ENCODE measurements at regions not wholly inside any gene's neighbourhood (a gene's known extent, or its start where the extent isn't known, plus 50 kb on each side); places are given as distances from the start of the nearest gene placed in this dataset.

GRCh38 chr12:111186347-111186746 is 182.5 kb downstream of the PHETA1 start:
- Histone ChIP-seq H3K4me1 (ENCODE audit: low read length) (no peaks in the 10 kb centered on the region), H4K20me1 (ENCODE audit: insufficient read depth, low read length) (no peaks in the 10 kb centered on the region), H3K9ac (ENCODE audit: low read length) (no peak overlapping the region), H3K9me2 (replicated peaks; ENCODE audit: insufficient read depth, low read length) (no peaks in the 10 kb centered on the region), H3K9me3 (replicated peaks; ENCODE audit: insufficient read depth, low read length) (no peaks in the 10 kb centered on the region), H3K36me3 (replicated peaks; ENCODE audit: insufficient read depth, low read length) (no peaks in the 10 kb centered on the region), H3K27ac (ENCODE audit: low read length) (no peak overlapping the region), H3K27me3 (replicated peaks; ENCODE audit: insufficient read depth, low read length) (no peaks in the 10 kb centered on the region; the same call in 1 of the 2 replicates), H3K4me3 (ENCODE audit: low read length) (no peak overlapping the region), H3K79me2 (ENCODE audit: low read length) (no peaks in the 10 kb centered on the region), H3F3A (ENCODE audit: insufficient read depth, low read length) (no peaks in the 10 kb centered on the region), H3K4me2 (ENCODE audit: low read depth, low read length) (no peak overlapping the region), H2AFZ (ENCODE audit: low read length) (no peak overlapping the region)
- no peak for DNase-seq
- TF ChIP-seq CTCF (IDR thresholded peaks at IDR 0.05; ENCODE audit: low read length) (no peak), EZH2phosphoT487 (IDR thresholded peaks at IDR 0.05; ENCODE audit: low read length) (no peak), EZH2 (optimal IDR thresholded peaks at IDR 0.05; ENCODE audit: low read depth, low read length) (no peak)

GRCh38 chr12:111185889-111186227 is 183.0 kb downstream of the PHETA1 start:
- Histone ChIP-seq H3F3A (ENCODE audit: insufficient read depth, low read length) (no peaks in the 10 kb centered on the region), H3K9me3 (replicated peaks; ENCODE audit: insufficient read depth, low read length) (no peaks in the 10 kb centered on the region), H3K9me2 (replicated peaks; ENCODE audit: insufficient read depth, low read length) (no peaks in the 10 kb centered on the region), H3K9ac (ENCODE audit: low read length) (peak overlapping the region; percentile 18; the same call in 1 of the 2 replicates), H3K4me3 (ENCODE audit: low read length) (no peak overlapping the region), H3K4me1 (ENCODE audit: low read length) (no peaks in the 10 kb centered on the region), H2AFZ (ENCODE audit: low read length) (no peak overlapping the region), H3K4me2 (ENCODE audit: low read depth, low read length) (no peak overlapping the region), H4K20me1 (ENCODE audit: insufficient read depth, low read length) (no peaks in the 10 kb centered on the region), H3K27ac (ENCODE audit: low read length) (no peak overlapping the region), H3K27me3 (replicated peaks; ENCODE audit: insufficient read depth, low read length) (no peaks in the 10 kb centered on the region; the same call in 1 of the 2 replicates), H3K79me2 (ENCODE audit: low read length) (no peaks in the 10 kb centered on the region), H3K36me3 (replicated peaks; ENCODE audit: insufficient read depth, low read length) (no peaks in the 10 kb centered on the region)
- no peak for TF ChIP-seq CTCF (IDR thresholded peaks at IDR 0.05; ENCODE audit: low read length)
- no peak for TF ChIP-seq EZH2phosphoT487 (IDR thresholded peaks at IDR 0.05; ENCODE audit: low read length)
- TF ChIP-seq EZH2 (optimal IDR thresholded peaks at IDR 0.05; ENCODE audit: low read depth, low read length), result no peak
- no peak for DNase-seq

- TF ChIP-seq EZH2phosphoT487 (IDR thresholded peaks at IDR 0.05; ENCODE audit: low read length), result no peak
- TF ChIP-seq CTCF (IDR thresholded peaks at IDR 0.05; ENCODE audit: low read length), result no peak
- no peak for TF ChIP-seq EZH2 (optimal IDR thresholded peaks at IDR 0.05; ENCODE audit: low read depth, low read length)
- Histone ChIP-seq H3K36me3 (replicated peaks; ENCODE audit: insufficient read depth, low read length) (no peaks in the 10 kb centered on the region), H3K27ac (ENCODE audit: low read length) (no peak overlapping the region), H3F3A (ENCODE audit: insufficient read depth, low read length) (no peaks in the 10 kb centered on the region), H2AFZ (ENCODE audit: low read length) (no peak overlapping the region), H3K27me3 (replicated peaks; ENCODE audit: insufficient read depth, low read length) (no peaks in the 10 kb centered on the region; the same call in 1 of the 2 replicates), H3K79me2 (ENCODE audit: low read length) (no peaks in the 10 kb centered on the region), H4K20me1 (ENCODE audit: insufficient read depth, low read length) (no peaks in the 10 kb centered on the region), H3K4me3 (ENCODE audit: low read length) (no peak overlapping the region), H3K4me2 (ENCODE audit: low read depth, low read length) (no peak overlapping the region), H3K4me1 (ENCODE audit: low read length) (no peaks in the 10 kb centered on the region), H3K9me3 (replicated peaks; ENCODE audit: insufficient read depth, low read length) (no peaks in the 10 kb centered on the region), H3K9me2 (replicated peaks; ENCODE audit: insufficient read depth, low read length) (no peaks in the 10 kb centered on the region), H3K9ac (ENCODE audit: low read length) (peak overlapping the region; percentile 18; the same call in 1 of the 2 replicates)
- peak; percentile 55 for DNase-seq
Measured at GRCh38 chr12:111185206-111185888, 183.5 kb downstream of the PHETA1 start.

Measured in MM.1S (cell line).